Activated CD4-positive, alpha-beta T cell treated with anti-CD3 and anti-CD28 coated beads for 36 hours (primary cell): ENCODE measurements at regions not wholly inside any gene's neighbourhood (a gene's known extent, or its start where the extent isn't known, plus 50 kb on each side); places are given as distances from the start of the nearest gene placed in this dataset.

ENCODE experiments used
- ATAC-seq: fragments of 200-7000 bp; cut with Tn5 transposase; one replicate; pipeline ENCODE4 v1.10.0; 2021; ENCODE audit warnings: mild to moderate bottlenecking, moderate library complexity
- CTCF ChIA-PET: fragments of 350-600 bp; sonication (Branson Sonifier 250); formaldehyde crosslinking; loops from one replicate; lab custom pipeline; 2021; ENCODE audit warnings: antibody characterized with exemption; lab: Charles Lee
- POLR2A ChIA-PET: fragments of 350-600 bp; sonication (Branson Sonifier 250); formaldehyde crosslinking; loops from one replicate; lab custom pipeline; 2021; ENCODE audit warnings: antibody characterized with exemption, inconsistent platforms; lab: Charles Lee
- DNase-seq: peaks from one replicate; pipeline ENCODE4 v3.0.0-alpha.2; 2020
- H3K27ac Mint-ChIP-seq: one replicate; pipeline ENCODE4 v1.8.0; 2021; ENCODE audit warnings: mixed read lengths
- H3K27me3 Mint-ChIP-seq: one replicate; pipeline ENCODE4 v1.8.0; 2021; ENCODE audit warnings: mixed read lengths
- H3K36me3 Mint-ChIP-seq: one replicate; pipeline ENCODE4 v1.8.0; 2021; ENCODE audit warnings: low read depth, mixed read lengths
- H3K4me1 Mint-ChIP-seq: one replicate; pipeline ENCODE4 v1.8.0; 2021; ENCODE audit warnings: mixed read lengths
- H3K4me3 Mint-ChIP-seq: one replicate; pipeline ENCODE4 v1.8.0; 2021; ENCODE audit warnings: mild to moderate bottlenecking, moderate library complexity, mixed read lengths
- H3K9me3 Mint-ChIP-seq: one replicate; pipeline ENCODE4 v1.8.0; 2021; ENCODE audit warnings: low read depth, mixed read lengths
- intact Hi-C, 2 experiments: fragments of 100-400 bp; cut with DNase I in 1 of 2; cut with micrococcal nuclease in 1 of 2; formaldehyde crosslinking; loops; one replicate each; pipeline versions ENCODE4 v1.14.2 to v1.15.1; 2022 to 2024; cut with DNase I, micrococcal nuclease

DNA sequence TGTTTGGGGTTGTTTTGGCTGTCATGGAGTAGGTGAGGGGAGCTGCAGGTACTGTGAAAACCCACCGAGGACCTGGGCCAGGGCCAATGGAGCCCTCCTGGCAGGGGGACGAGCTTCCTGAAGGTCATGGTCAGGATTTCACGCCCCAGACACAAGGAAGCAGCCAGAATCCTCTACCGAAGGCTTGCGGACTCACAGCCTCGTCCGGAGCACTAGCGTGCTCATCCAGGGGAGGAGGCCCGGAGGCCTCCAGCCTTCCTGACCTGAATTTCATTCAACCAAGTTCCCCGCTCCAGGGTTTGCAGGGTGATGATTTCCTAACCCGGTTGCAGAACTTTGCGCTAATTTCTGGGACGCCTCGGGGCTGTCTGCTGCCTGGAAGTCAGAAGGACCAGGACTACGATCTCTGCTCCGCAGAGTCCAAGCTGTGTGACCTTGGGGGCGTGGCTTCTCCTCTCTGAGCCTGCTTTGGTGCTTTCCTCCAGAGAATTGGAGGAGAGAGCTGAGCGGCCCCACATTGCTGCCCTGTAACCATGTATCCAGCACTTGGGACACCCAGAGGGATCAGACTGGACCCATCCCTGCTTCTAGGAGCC, 56.2 kb upstream of the ADRA2C start:
- no peaks in the 10 kb centered on the region for H3K9me3 Mint-ChIP-seq
- no peak overlapping the region for H3K4me3 Mint-ChIP-seq
- intact Hi-C loops = no loop called here
- no peaks in the 10 kb centered on the region for H3K4me1 Mint-ChIP-seq
- DNase-seq = no peak
- CTCF ChIA-PET = interaction anchor here (0.7 kb wide), 1 partner anchor 8 kb away, joined by 4 read pairs; no protein-coding TSS in a partner anchor
- no peaks in the 10 kb centered on the region for H3K36me3 Mint-ChIP-seq
- POLR2A ChIA-PET = no interaction called here
- H3K27ac Mint-ChIP-seq = no peak overlapping the region
- ATAC-seq = no peak
- H3K27me3 Mint-ChIP-seq = peaks cover 5% of the 10 kb centered on the region

DNA sequence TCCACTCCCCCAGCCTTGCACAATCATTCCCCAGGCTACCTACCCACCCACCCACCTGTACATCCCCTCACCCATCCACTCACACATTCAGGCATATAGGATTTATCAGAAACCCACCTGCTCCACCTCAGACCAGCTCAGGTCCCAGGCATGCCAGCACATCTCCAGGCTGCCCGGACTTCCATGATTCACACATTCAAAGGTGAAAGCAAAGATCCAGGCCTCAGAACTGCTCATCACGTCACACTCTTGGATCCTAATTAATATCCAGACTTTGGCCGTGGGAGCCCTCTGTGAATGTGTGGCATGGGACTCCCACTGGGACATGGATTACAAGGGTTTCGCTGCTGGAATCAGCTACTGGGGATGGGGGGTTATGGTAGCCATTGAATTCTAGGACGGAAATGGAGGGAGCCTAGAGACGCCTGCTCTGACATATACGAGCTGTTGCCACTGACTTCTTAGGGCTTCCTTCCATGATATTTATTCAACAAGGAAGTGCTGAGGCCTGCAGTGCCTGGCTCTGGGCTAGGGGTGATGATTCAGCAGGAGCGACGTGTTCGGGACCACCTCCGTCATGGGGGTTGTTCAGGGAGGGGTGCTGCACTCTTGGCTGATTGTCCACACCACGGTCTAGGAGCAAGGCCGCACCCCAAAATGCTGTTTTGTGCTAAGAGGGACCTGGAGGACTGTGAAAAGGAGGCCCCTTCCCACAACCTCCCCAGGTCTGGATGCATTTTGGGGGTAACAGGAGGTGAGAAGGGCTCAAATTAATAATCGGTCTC, 56.9 kb upstream of the ADRA2C start:
- intact Hi-C loops = no loop called here
- H3K4me1 Mint-ChIP-seq = no peaks in the 10 kb centered on the region
- H3K4me3 Mint-ChIP-seq = no peak overlapping the region
- CTCF ChIA-PET = interaction anchor here (0.7 kb wide), 1 partner anchor 7 kb away, joined by 4 read pairs; no protein-coding TSS in a partner anchor
- no peak for DNase-seq
- no peak overlapping the region for H3K27ac Mint-ChIP-seq
- H3K27me3 Mint-ChIP-seq = peaks cover 5% of the 10 kb centered on the region
- POLR2A ChIA-PET = no interaction called here
- no peak for ATAC-seq
- H3K36me3 Mint-ChIP-seq = no peaks in the 10 kb centered on the region
- no peaks in the 10 kb centered on the region for H3K9me3 Mint-ChIP-seq

DNA sequence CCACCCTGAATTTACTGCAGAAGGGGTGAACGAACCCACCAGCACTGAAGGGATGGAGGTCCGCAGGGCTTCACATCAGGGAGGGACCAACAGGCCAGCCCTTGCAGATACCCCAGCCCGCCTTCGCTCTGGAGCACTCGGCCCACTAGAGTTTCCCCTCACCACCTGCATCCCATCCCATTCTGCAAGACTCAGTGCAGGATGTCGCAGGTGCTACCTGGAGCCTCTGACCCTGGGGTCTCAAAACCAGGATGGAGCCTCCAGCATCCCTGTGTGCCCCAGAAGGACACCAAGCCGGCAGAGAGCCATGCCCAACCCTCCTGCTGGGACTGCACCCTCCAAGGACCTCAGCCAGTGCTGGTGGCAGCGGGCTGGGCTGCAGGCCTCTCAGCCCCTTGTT, 57.6 kb upstream of the ADRA2C start:
- ChIA-PET POLR2A (no interaction called here), CTCF (no interaction called here)
- Mint-ChIP-seq H3K27me3 (peaks cover 5% of the 10 kb centered on the region), H3K4me1 (no peaks in the 10 kb centered on the region), H3K27ac (no peak overlapping the region), H3K4me3 (no peak overlapping the region), H3K36me3 (no peaks in the 10 kb centered on the region), H3K9me3 (no peaks in the 10 kb centered on the region)
- ATAC-seq (no peak), DNase-seq (no peak)
- intact Hi-C loops = no loop called here

DNA sequence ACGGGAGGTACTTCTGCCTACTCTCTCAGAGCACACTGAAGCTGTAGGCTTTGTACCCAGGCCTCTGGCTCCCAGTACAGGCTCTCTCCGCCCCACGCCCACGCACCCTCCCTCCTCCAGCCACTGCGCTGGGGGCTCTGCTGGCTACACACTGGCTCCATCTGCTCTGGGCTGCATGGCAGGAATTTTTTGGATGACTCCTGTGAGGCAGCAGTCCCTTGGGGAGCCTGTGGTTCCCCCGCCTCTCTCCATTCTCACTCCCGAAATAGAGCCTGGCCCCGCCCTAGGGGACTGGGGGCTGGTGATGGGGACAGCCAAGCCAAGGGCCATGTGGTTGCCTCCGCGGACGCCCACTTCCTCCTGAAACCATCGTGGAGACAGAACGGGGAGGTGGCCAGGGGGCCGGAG, 58.1 kb upstream of the ADRA2C start:
- Mint-ChIP-seq H3K27ac (no peak overlapping the region), H3K36me3 (no peaks in the 10 kb centered on the region), H3K4me3 (no peak overlapping the region), H3K9me3 (no peaks in the 10 kb centered on the region), H3K4me1 (no peaks in the 10 kb centered on the region), H3K27me3 (peaks cover 5% of the 10 kb centered on the region)
- ATAC-seq (no peak), DNase-seq (no peak)
- intact Hi-C loops = no loop called here
- CTCF ChIA-PET = no interaction called here
- POLR2A ChIA-PET = no interaction called here

DNA sequence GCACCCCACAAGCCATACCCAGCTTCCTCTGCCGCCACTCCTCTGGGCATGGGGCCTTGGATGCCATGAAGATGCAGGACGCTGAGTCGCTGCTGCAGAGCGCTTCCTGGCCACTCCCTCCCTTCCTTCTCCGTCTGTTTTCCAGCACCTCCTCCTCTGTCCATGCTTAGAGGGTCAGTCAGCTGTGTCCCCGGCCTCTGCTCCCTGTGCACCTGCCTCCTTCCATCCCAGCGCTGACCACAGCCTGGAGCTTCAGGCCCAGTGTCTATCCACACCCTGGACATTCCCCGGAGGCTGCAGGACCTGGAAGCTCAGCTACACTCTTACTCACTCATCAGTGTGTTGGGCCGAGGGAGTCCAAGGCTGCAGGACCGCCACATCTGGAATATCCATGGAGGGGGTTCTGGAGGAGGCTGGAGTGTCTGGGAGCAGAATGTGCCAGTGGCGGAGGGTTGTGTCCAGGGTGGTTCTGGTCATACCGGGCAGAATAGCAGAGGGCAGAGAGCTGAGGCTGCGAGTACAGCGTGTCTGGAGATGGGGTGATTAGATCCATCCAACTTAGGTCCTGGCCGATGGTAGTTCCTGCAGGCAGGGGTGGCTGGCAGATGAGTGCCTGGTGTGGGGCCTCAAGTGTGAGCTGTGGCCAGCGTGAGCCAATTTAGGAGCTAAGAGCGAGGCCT, 58.6 kb upstream of the ADRA2C start:
- Mint-ChIP-seq H3K4me3 (no peak overlapping the region), H3K9me3 (no peaks in the 10 kb centered on the region), H3K27ac (no peak overlapping the region), H3K27me3 (peaks cover 5% of the 10 kb centered on the region), H3K36me3 (no peaks in the 10 kb centered on the region), H3K4me1 (no peaks in the 10 kb centered on the region)
- ChIA-PET POLR2A (no interaction called here), CTCF (no interaction called here)
- no peak for DNase-seq
- intact Hi-C loops = no loop called here
- no peak for ATAC-seq

DNA sequence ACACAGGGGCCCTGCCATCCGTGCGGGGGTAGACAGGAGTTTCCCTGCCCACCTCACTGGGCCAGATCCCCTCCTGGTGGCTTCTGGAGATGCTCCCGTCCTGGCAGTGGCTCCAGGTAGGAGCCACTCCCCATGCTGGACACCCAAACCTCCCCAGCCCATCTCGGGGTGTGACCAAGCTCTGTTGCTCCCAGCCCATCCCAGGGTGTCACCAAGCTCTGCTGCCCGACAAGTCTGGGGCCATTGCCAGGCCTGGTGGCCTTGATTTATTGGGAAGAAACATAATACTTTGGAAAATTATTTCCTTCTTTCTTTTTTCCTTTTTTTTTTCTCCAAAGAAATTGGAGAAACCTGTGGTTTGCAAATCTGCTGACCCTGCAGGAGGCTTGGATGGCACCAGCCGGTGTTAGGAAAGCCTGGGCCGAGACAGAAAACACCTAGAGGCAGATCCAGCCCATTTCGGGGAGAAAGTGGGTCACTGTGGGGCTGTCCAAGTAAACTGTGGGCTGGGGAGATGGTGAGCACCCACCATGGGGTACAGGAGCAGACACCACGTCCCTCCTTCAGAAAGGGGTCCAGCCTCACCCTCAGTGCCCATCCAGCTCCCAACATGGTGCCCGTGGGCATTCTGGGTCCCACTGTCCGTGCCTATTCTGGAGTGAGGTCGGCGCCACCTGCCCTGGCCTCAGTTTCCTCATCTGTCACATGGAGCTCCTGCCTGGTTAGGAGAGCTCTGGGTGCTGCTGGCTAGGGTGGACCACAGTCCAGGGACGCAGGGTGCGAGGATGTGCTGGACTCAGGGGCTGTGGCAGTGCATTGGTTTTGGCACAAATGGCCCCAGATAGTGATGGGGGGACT, 59.4 kb upstream of the ADRA2C start:
- ChIA-PET CTCF (no interaction called here), POLR2A (no interaction called here)
- intact Hi-C loops = no loop called here
- no peak overlapping the region for H3K4me3 Mint-ChIP-seq
- H3K36me3 Mint-ChIP-seq = no peaks in the 10 kb centered on the region
- ATAC-seq (no peak), DNase-seq (no peak)
- H3K27ac Mint-ChIP-seq = no peak overlapping the region
- H3K27me3 Mint-ChIP-seq = peaks cover 5% of the 10 kb centered on the region
- H3K4me1 Mint-ChIP-seq = no peaks in the 10 kb centered on the region
- H3K9me3 Mint-ChIP-seq = no peaks in the 10 kb centered on the region

DNA sequence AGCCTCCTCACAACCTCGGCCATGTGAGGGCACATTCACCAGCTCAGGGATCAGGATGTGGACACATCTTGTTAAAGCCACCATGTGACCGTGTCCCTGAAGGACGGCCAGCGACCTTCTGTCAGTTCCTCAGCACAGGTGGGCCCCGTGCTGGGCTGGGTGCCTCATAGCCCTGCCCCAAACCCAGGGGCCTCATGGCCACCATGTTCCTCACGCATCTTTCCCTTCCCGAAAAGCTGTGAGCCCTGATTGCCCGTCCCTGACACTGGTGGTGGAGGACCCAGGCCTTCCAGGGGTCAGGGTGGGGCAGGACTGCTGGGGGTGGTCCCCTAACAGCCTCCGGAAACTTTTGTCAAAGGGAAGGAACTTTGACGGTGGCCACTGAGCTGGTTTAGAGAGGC, 60.1 kb upstream of the ADRA2C start:
- CTCF ChIA-PET = no interaction called here
- intact Hi-C loops = no loop called here
- ATAC-seq (no peak), DNase-seq (no peak)
- Mint-ChIP-seq H3K4me3 (no peak overlapping the region), H3K36me3 (no peaks in the 10 kb centered on the region), H3K27ac (no peak overlapping the region), H3K4me1 (no peaks in the 10 kb centered on the region), H3K9me3 (no peaks in the 10 kb centered on the region), H3K27me3 (peaks cover 5% of the 10 kb centered on the region)
- POLR2A ChIA-PET = no interaction called here

DNA sequence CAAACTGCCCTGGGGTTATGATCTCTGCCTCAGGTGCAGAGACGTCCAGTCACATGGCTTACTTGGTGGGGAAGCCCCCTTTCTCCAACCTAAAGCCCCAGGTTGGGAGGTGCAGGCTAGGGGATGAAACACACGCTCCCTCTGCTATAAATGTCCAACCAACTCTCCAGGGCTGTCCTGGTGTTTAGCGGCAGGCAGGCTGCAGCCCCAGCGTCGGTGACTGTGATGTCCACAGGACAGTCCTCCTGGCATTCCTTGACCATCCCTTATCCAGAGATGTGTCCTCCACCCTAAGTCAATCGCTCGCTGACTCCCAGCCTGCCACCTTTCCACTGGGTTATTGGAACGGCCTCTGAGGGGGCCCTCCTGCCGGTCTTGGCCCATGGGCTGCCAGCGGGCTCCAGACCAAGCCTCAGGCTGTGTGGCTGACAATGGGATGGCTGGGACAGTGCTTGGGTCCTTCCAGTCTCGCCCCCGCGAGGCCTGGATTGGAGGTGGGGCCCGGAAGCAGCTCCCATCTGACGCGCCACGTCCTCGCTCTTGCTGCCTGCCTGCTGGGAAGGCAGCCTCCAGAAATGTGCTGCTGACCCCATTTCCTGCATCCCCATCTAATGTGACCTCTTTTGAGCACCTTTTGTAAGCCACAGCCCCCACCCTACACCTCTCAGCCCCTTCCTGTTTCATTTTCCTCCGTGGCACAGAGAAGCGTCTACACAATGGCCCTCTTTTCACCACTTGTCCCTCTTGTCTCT, 60.8 kb upstream of the ADRA2C start:
- intact Hi-C loops = no loop called here
- Mint-ChIP-seq H3K4me1 (no peaks in the 10 kb centered on the region), H3K4me3 (no peak overlapping the region), H3K27ac (no peak overlapping the region), H3K27me3 (peaks cover 5% of the 10 kb centered on the region), H3K9me3 (no peaks in the 10 kb centered on the region), H3K36me3 (no peaks in the 10 kb centered on the region)
- no peak for ATAC-seq
- ChIA-PET CTCF (no interaction called here), POLR2A (no interaction called here)
- no peak for DNase-seq

DNA sequence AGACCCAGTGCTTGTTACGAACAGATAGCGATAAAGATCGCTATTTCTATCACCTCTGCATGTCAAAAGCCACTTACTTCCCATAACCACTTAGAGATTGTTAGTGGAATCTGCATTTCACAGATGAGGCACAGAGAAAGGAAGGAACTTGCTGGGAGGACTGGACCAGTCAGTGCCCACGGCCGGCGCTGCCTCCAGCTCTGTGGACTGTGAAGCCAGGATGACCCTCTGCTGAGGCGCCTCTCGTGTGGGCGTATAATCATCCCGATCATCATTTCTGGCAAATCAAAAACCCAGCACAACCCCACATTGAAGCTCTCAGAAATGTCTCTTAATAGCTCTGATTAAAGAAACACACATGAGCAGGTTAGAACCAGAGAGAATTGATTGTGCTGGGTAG, 61.5 kb upstream of the ADRA2C start:
- Mint-ChIP-seq H3K27me3 (peaks cover 5% of the 10 kb centered on the region), H3K9me3 (no peaks in the 10 kb centered on the region), H3K4me1 (no peaks in the 10 kb centered on the region), H3K4me3 (no peak overlapping the region), H3K27ac (no peak overlapping the region), H3K36me3 (no peaks in the 10 kb centered on the region)
- ChIA-PET POLR2A (no interaction called here), CTCF (no interaction called here)
- intact Hi-C loops = no loop called here
- DNase-seq (no peak), ATAC-seq (no peak)

DNA sequence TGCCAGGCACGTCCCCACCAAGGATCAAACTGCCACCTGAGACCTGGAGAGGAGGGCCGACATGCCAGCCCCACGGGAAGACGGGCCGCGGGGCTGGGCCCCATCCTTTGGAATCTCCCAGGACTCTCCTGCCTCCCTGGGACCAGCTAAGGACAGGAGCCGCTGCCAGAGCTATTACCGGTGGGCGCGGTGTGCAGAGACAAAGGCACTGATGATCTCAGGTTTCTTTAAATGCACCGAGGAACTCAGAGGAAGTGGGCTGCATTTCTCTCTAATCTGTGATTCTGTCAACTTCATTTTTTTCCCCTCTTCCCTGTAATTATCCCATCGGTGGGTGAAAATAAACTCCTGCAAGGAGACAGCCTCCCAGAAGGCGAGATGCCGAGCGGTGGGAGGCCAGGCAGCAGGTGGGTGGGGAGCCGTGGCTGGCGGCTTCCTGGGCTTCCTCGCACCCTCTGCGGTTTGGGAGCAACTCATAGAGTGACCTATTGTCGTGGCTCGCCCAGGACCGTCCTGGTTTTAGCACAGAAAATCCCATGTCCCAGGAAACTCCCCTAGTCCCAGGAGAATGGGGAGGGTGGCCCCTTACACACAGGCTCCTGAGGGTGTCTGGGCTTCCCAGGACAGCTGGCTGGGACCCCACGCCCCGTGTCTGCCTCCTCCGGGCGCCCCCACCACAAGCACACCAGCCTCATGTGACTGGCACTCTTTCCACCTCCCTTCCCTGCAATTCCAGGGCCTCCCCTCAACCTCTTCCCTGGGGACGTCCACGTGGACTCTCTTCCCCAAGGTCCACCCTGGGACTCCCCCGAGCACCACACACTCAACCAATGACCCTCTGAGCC, 62.3 kb upstream of the ADRA2C start:
- peaks cover 3% of the 10 kb centered on the region for H3K27me3 Mint-ChIP-seq
- no peaks in the 10 kb centered on the region for H3K36me3 Mint-ChIP-seq
- no peak overlapping the region for H3K4me3 Mint-ChIP-seq
- POLR2A ChIA-PET = no interaction called here
- ATAC-seq (no peak), DNase-seq (no peak)
- CTCF ChIA-PET = no interaction called here
- H3K9me3 Mint-ChIP-seq = no peaks in the 10 kb centered on the region
- H3K27ac Mint-ChIP-seq = no peak overlapping the region
- intact Hi-C loops = no loop called here
- H3K4me1 Mint-ChIP-seq = no peaks in the 10 kb centered on the region
